ENCODE measurements at regions not wholly inside any gene's neighbourhood (a gene's known extent, or its start where the extent isn't known, plus 50 kb on each side); places are given as distances from the start of the nearest gene placed in this dataset.

DNA sequence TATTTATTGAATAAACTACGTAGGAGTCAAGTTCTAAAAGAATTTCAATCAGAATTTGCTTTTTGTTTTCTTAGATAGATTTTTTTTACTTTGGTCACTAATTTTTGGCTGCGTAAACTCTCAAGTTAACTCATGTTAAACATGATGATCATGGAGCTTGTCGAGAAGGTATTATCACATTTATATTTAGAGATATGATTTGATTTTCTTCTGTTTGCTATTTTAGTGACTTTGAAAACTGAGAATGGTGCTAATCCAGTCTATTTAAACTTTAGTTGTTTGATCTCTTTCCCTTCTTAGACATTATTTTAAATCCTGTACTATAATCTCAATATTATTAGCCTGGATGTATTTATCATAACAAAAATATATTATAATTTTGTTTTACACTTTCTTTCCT lies 179.4 kb upstream of the SEMA3C start:
- Histone ChIP-seq H3K79me2 (ENCODE audit: control insufficient read depth, insufficient read depth, low read length) (no peaks in the 10 kb centered on the region), H3K9me3 (ENCODE audit: control insufficient read depth, low read depth, low read length) (no peaks in the 10 kb centered on the region), H3K27me3 (ENCODE audit: control insufficient read depth, extremely low read depth, insufficient read depth, low read length) (no peaks in the 10 kb centered on the region), H3K4me1 (ENCODE audit: control insufficient read depth, extremely low read depth, insufficient read depth, low read length) (no peaks in the 10 kb centered on the region), H2AFZ (ENCODE audit: control insufficient read depth, low read length) (no peak overlapping the region), H3K9ac (ENCODE audit: control insufficient read depth, extremely low read depth, insufficient read depth, low read length) (no peak overlapping the region), H3K27ac (ENCODE audit: control insufficient read depth, insufficient read depth, low read length) (no peak overlapping the region), H4K20me1 (ENCODE audit: control insufficient read depth, extremely low read depth, insufficient read depth, low read length) (no peaks in the 10 kb centered on the region), H3K4me2 (ENCODE audit: control insufficient read depth, extremely low read depth, insufficient read depth, low read depth, low read length) (no peak overlapping the region), H3K4me3 (ENCODE audit: control insufficient read depth in 2 of 3, extremely low read depth in 1 of 3, insufficient read depth in 2 of 3, low read depth in 1 of 3, low read length in 3 of 3) (no peak overlapping the region), H3K36me3 (ENCODE audit: control insufficient read depth in 2 of 2, extremely low read depth in 1 of 2, insufficient read depth in 2 of 2, low read length in 2 of 2) (no peaks in the 10 kb centered on the region), H3K9me1 (ENCODE audit: control insufficient read depth, extremely low read depth, insufficient read depth, low read length) (no peaks in the 10 kb centered on the region)
- no peak for DNase-seq (ENCODE audit: low read depth, low spot score)
- dilution Hi-C loops (cut with MboI; ENCODE audit: extremely low pct_ligation_motif_present, low sequenced_read_pairs) = no loop called here
- FAIRE-seq = no peak
- no peak for TF ChIP-seq EZH2 (IDR thresholded peaks at IDR 0.05; ENCODE audit: low read length)
- TF ChIP-seq, protein P1, sequence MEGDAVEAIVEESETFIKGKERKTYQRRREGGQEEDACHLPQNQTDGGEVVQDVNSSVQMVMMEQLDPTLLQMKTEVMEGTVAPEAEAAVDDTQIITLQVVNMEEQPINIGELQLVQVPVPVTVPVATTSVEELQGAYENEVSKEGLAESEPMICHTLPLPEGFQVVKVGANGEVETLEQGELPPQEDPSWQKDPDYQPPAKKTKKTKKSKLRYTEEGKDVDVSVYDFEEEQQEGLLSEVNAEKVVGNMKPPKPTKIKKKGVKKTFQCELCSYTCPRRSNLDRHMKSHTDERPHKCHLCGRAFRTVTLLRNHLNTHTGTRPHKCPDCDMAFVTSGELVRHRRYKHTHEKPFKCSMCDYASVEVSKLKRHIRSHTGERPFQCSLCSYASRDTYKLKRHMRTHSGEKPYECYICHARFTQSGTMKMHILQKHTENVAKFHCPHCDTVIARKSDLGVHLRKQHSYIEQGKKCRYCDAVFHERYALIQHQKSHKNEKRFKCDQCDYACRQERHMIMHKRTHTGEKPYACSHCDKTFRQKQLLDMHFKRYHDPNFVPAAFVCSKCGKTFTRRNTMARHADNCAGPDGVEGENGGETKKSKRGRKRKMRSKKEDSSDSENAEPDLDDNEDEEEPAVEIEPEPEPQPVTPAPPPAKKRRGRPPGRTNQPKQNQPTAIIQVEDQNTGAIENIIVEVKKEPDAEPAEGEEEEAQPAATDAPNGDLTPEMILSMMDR (optimal IDR thresholded peaks at IDR 0.05 in 1 of 3, IDR thresholded peaks at IDR 0.05 in 1 of 3, conservative IDR thresholded peaks at IDR 0.05 in 1 of 3; ENCODE audit: extremely low read depth in 1 of 3, insufficient read depth in 2 of 3, low read length in 3 of 3) = no peak

DNA sequence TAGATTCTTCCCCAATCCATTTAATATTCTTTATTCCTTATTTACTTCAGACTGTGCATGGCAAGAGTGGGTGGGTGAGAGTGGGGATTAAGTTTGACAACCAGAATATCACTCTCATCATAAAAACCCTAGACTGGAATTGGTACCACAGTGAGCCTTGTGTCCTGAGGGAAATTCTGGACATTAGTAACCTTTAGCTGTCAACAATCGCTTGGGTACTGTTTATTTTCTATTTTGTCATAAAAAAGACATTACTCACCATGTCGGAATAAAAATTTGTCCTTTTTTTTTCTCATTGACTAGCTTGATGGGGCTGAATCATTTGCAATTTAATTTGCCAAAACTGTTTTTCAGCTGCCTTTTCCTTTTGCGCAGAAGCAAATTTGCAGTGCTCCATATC lies 176.1 kb upstream of the SEMA3C start:
- Histone ChIP-seq H3K4me2 (ENCODE audit: control insufficient read depth, extremely low read depth, insufficient read depth, low read depth, low read length) (no peak overlapping the region), H2AFZ (ENCODE audit: control insufficient read depth, low read length) (no peak overlapping the region), H3K27ac (ENCODE audit: control insufficient read depth, insufficient read depth, low read length) (no peak overlapping the region), H3K36me3 (ENCODE audit: control insufficient read depth in 2 of 2, extremely low read depth in 1 of 2, insufficient read depth in 2 of 2, low read length in 2 of 2) (no peaks in the 10 kb centered on the region), H3K4me3 (ENCODE audit: control insufficient read depth in 2 of 3, extremely low read depth in 1 of 3, insufficient read depth in 2 of 3, low read depth in 1 of 3, low read length in 3 of 3) (no peak overlapping the region), H4K20me1 (ENCODE audit: control insufficient read depth, extremely low read depth, insufficient read depth, low read length) (no peaks in the 10 kb centered on the region), H3K9me3 (ENCODE audit: control insufficient read depth, low read depth, low read length) (no peaks in the 10 kb centered on the region), H3K4me1 (ENCODE audit: control insufficient read depth, extremely low read depth, insufficient read depth, low read length) (no peaks in the 10 kb centered on the region), H3K9me1 (ENCODE audit: control insufficient read depth, extremely low read depth, insufficient read depth, low read length) (no peaks in the 10 kb centered on the region), H3K27me3 (ENCODE audit: control insufficient read depth, extremely low read depth, insufficient read depth, low read length) (no peaks in the 10 kb centered on the region), H3K9ac (ENCODE audit: control insufficient read depth, extremely low read depth, insufficient read depth, low read length) (no peak overlapping the region), H3K79me2 (ENCODE audit: control insufficient read depth, insufficient read depth, low read length) (no peaks in the 10 kb centered on the region)
- TF ChIP-seq, protein P1 (optimal IDR thresholded peaks at IDR 0.05 in 1 of 3, IDR thresholded peaks at IDR 0.05 in 1 of 3, conservative IDR thresholded peaks at IDR 0.05 in 1 of 3; ENCODE audit: extremely low read depth in 1 of 3, insufficient read depth in 2 of 3, low read length in 3 of 3) = no peak
- no peak for TF ChIP-seq EZH2 (IDR thresholded peaks at IDR 0.05; ENCODE audit: low read length)
- FAIRE-seq = no peak
- DNase-seq (ENCODE audit: low read depth, low spot score) = no peak
- dilution Hi-C loops (cut with MboI; ENCODE audit: extremely low pct_ligation_motif_present, low sequenced_read_pairs) = no loop called here
